ENCODE measurements at regions not wholly inside any gene's neighbourhood (a gene's known extent, or its start where the extent isn't known, plus 50 kb on each side); places are given as distances from the start of the nearest gene placed in this dataset.

GRCh38 chr1:215287362-215287761 lies 204.8 kb downstream of the KCNK2 start:
- Histone ChIP-seq H3K9ac (no peak overlapping the region), H3F3A (ENCODE audit: low read depth) (no peaks in the 10 kb centered on the region), H3K27me3 (no peaks in the 10 kb centered on the region), H3K4me1 (no peaks in the 10 kb centered on the region), H3K4me2 (no peak overlapping the region), H3K36me3 (no peaks in the 10 kb centered on the region), H3K9me3 (ENCODE audit: low read depth) (no peaks in the 10 kb centered on the region), H3K27ac (no peak overlapping the region), H4K20me1 (ENCODE audit: low read depth) (no peaks in the 10 kb centered on the region), H2AFZ (replicated peaks) (no peak overlapping the region), H3K4me3 (no peak overlapping the region), H3K79me2 (ENCODE audit: low read depth) (no peaks in the 10 kb centered on the region)
- Mint-ChIP-seq H3K4me1 (no peaks in the 10 kb centered on the region), H3K36me3 (no peaks in the 10 kb centered on the region), H3K27ac (no peak overlapping the region), H3K9me3 (no peaks in the 10 kb centered on the region), H3K27me3 (ENCODE audit: insufficient read depth, low read depth) (no peaks in the 10 kb centered on the region), H3K4me3 (no peak overlapping the region)
- TF ChIP-seq CTCF (IDR thresholded peaks at IDR 0.05), result no peak
- no peak for DNase-seq (ENCODE audit: low spot score)

- Mint-ChIP-seq H3K27me3 (ENCODE audit: insufficient read depth, low read depth) (no peaks in the 10 kb centered on the region), H3K36me3 (no peaks in the 10 kb centered on the region), H3K4me3 (no peak overlapping the region), H3K9me3 (peaks cover 1% of the 10 kb centered on the region), H3K27ac (no peak overlapping the region), H3K4me1 (no peaks in the 10 kb centered on the region)
- H3K4me2 ChIP-seq, result no peak overlapping the region
- no peaks in the 10 kb centered on the region for H3K9me3 ChIP-seq (ENCODE audit: low read depth)
- no peaks in the 10 kb centered on the region for H3K36me3 ChIP-seq
- TF ChIP-seq CTCF (IDR thresholded peaks at IDR 0.05) (no peak), EZH2 (IDR thresholded peaks at IDR 0.05) (no peak), EZH2phosphoT487 (IDR thresholded peaks at IDR 0.05) (no peak)
- no peak overlapping the region for H3K9ac ChIP-seq
- H3K4me1 ChIP-seq, result no peaks in the 10 kb centered on the region
- no peaks in the 10 kb centered on the region for H3K79me2 ChIP-seq (ENCODE audit: low read depth)
- no peak overlapping the region for H2AFZ ChIP-seq (replicated peaks)
- H3F3A ChIP-seq (ENCODE audit: low read depth), result no peaks in the 10 kb centered on the region
- no peak overlapping the region for H3K4me3 ChIP-seq
- no peaks in the 10 kb centered on the region for H4K20me1 ChIP-seq (ENCODE audit: low read depth)
- no peaks in the 10 kb centered on the region for H3K27me3 ChIP-seq
- H3K27ac ChIP-seq, result no peak overlapping the region
- DNase-seq (ENCODE audit: low spot score), result no peak
These were observed 207.5 kb downstream of the KCNK2 start for GRCh38 chr1:215290018-215290417.

- no peak for DNase-seq (ENCODE audit: low spot score)
- Histone ChIP-seq H3K9me3 (ENCODE audit: low read depth) (no peaks in the 10 kb centered on the region), H3K9ac (no peak overlapping the region), H3K79me2 (ENCODE audit: low read depth) (no peaks in the 10 kb centered on the region), H3K36me3 (no peaks in the 10 kb centered on the region), H3K27ac (no peak overlapping the region), H4K20me1 (ENCODE audit: low read depth) (no peaks in the 10 kb centered on the region), H2AFZ (replicated peaks) (no peak overlapping the region), H3F3A (ENCODE audit: low read depth) (no peaks in the 10 kb centered on the region), H3K27me3 (no peaks in the 10 kb centered on the region), H3K4me2 (no peak overlapping the region), H3K4me1 (no peaks in the 10 kb centered on the region), H3K4me3 (no peak overlapping the region)
- Mint-ChIP-seq H3K27ac (no peak overlapping the region), H3K36me3 (no peaks in the 10 kb centered on the region), H3K9me3 (peaks cover 8% of the 10 kb centered on the region), H3K27me3 (ENCODE audit: insufficient read depth, low read depth) (no peaks in the 10 kb centered on the region), H3K4me1 (no peaks in the 10 kb centered on the region), H3K4me3 (no peak overlapping the region)
- no peak for TF ChIP-seq EZH2 (IDR thresholded peaks at IDR 0.05)
- TF ChIP-seq CTCF (IDR thresholded peaks at IDR 0.05), result no peak
- TF ChIP-seq EZH2phosphoT487 (IDR thresholded peaks at IDR 0.05), result no peak
These were observed 210.4 kb downstream of the KCNK2 start for GRCh38 chr1:215292932-215293331.

GRCh38 chr1:215306426-215306825 lies 223.9 kb downstream of the KCNK2 start:
- Histone ChIP-seq H3K27ac (no peak overlapping the region), H4K20me1 (ENCODE audit: low read depth) (no peaks in the 10 kb centered on the region), H2AFZ (replicated peaks) (no peak overlapping the region), H3K9ac (no peak overlapping the region), H3K79me2 (ENCODE audit: low read depth) (no peaks in the 10 kb centered on the region), H3K36me3 (no peaks in the 10 kb centered on the region), H3K4me2 (no peak overlapping the region), H3K27me3 (no peaks in the 10 kb centered on the region), H3K9me3 (ENCODE audit: low read depth) (no peaks in the 10 kb centered on the region), H3K4me1 (no peaks in the 10 kb centered on the region), H3K4me3 (no peak overlapping the region), H3F3A (ENCODE audit: low read depth) (no peaks in the 10 kb centered on the region)
- no peak overlapping the region for H3K27ac Mint-ChIP-seq
- no peaks in the 10 kb centered on the region for H3K9me3 Mint-ChIP-seq
- H3K36me3 Mint-ChIP-seq, result no peaks in the 10 kb centered on the region
- DNase-seq (ENCODE audit: low spot score), result no peak
- no peak overlapping the region for H3K4me3 Mint-ChIP-seq
- TF ChIP-seq CTCF (IDR thresholded peaks at IDR 0.05) (no peak), EZH2phosphoT487 (IDR thresholded peaks at IDR 0.05) (no peak), EZH2 (IDR thresholded peaks at IDR 0.05) (no peak)
- no peaks in the 10 kb centered on the region for H3K4me1 Mint-ChIP-seq
- H3K27me3 Mint-ChIP-seq (ENCODE audit: insufficient read depth, low read depth), result no peaks in the 10 kb centered on the region
